GM10266 (cell line): ENCODE measurements at regions not wholly inside any gene's neighbourhood (a gene's known extent, or its start where the extent isn't known, plus 50 kb on each side); places are given as distances from the start of the nearest gene placed in this dataset.
"Not testable (repeated sequence)": the region's sequence is repeated elsewhere in the genome, so short reads cannot be mapped to it uniquely, and the experiment has no call there.

ENCODE experiments used
- DNase-seq: peaks from one replicate; pipeline ENCODE4 v3.0.0; 2012; ENCODE audit errors: extremely low spot score
- TF ChIP-seq, protein P1 (sequence below): IDR thresholded peaks from 2 replicates; pipeline ENCODE4 v1.5.1; 2012; ENCODE audit warnings: mild to moderate bottlenecking, low read depth; ENCODE audit not compliant: control insufficient read depth, insufficient read depth; ENCODE audit errors: missing control alignments

DNA sequence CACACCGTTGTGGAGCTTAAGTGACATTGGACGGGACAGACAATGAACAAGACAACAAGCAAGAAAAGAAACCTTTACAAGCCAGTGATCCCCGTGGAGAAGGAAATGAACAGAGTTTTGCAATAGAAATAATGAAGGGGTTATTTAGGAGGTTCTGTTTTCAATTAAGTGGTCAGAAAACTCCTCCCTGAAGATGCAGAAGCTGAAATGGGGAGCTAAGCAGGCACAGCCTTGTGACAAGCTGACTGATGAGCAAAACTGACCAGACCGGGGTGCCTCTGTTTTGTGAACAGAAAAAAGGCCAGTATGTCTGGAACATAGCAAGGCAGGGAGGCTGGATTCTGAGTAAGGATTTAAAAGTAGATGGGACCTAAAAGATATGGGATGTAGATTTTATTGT, 299.8 kb upstream of the POM121L12 start:
- no peak for DNase-seq
- TF ChIP-seq, protein P1, sequence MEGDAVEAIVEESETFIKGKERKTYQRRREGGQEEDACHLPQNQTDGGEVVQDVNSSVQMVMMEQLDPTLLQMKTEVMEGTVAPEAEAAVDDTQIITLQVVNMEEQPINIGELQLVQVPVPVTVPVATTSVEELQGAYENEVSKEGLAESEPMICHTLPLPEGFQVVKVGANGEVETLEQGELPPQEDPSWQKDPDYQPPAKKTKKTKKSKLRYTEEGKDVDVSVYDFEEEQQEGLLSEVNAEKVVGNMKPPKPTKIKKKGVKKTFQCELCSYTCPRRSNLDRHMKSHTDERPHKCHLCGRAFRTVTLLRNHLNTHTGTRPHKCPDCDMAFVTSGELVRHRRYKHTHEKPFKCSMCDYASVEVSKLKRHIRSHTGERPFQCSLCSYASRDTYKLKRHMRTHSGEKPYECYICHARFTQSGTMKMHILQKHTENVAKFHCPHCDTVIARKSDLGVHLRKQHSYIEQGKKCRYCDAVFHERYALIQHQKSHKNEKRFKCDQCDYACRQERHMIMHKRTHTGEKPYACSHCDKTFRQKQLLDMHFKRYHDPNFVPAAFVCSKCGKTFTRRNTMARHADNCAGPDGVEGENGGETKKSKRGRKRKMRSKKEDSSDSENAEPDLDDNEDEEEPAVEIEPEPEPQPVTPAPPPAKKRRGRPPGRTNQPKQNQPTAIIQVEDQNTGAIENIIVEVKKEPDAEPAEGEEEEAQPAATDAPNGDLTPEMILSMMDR, result no peak

DNA sequence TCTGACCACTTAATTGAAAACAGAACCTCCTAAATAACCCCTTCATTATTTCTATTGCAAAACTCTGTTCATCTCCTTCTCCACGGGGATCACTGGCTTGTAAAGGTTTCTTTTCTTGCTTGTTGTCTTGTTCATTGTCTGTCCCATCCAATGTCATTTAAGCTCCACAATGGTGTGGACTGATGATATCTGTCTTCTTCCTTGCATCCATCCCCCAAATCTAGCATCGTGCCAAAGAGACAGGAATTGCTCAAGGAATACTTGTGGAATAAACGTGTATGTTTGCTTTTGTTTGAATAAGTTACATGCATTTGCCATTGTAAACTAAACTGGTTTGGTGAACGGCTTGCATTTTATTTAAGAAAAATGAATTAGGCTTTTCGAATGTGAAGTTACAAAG, 306.8 kb upstream of the POM121L12 start:
- DNase-seq, result not testable (repeated sequence)

DNA sequence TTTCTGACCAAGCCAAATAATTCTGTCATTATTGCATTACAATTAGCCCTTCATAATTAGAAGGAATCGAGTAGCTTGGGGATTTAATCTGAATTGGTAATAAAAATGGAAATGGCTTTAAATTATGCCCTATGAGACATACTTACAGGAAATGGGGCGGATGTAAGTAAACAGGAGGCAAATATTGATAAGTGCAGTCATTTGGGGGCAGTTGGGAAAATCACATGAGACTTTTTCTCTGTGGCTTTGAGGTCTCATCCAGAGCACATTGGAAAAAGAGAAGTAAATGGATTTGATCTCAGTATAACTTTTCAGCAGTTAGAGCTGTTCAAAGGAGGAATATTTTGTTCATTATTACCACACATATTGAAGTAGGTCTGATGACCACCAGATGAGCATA, 307.8 kb upstream of the POM121L12 start:
- DNase-seq, result no peak
- TF ChIP-seq, protein P1, result no peak

DNA sequence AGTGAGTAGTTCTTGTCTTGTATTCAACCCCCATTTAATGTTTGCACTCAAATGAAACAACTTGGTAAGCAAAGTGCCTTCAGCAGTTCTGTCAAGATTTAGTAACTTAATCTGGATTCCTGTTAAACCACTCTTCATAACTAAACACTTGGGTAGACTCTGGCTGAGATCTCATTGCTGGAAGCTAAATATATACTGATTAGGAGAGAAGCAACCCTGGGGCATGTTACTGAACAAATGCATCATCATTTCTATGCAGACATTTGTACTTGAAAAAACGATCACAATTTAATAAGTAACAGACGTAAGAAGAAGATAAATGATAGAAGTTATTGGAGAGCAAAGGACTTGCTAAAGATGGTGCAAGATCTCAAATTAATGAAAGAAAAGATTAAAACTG, 308.4 kb upstream of the POM121L12 start:
- no peak for DNase-seq

DNA sequence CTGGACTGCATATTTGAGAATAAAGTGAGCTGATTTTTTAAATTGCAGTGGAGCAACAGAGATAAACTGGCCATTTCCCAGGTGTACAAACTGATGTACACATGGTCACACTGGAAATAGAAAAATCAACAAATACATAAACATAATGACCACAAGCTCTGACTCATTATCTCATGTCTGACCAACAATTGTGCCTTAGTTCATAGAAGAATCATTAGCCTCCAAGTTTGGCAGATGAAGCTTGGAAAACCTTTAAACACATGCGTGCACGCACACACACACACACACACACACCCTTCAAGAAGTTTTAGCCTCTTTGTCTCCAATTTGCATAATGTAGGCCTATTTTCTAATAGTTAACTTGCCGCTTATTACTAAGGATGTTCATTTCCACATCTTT, 308.9 kb upstream of the POM121L12 start:
- TF ChIP-seq, protein P1, result no peak
- no peak for DNase-seq

More for the DNA sequence above, 308.4 kb upstream of the POM121L12 start:
- TF ChIP-seq, protein P1, result no peak

DNA sequence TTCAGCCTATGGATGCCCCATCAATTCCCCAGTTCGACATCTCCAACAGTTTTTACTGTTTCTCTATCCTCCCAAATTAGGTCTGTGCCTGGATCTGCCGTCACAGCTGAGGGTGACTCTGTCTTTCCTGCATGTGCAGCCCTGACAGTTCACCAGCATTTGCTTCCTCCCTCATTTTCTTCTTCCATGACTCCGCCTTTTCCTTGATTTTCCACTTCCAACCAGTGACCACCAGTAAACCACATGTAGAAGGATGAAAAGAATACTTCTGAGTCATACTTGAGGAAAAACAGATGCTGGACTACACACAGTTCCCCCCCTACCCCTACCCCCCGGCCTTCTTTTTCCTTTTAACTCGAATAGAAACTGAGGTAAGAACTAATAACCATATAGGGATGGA, 311.8 kb upstream of the POM121L12 start:
- TF ChIP-seq, protein P1, result no peak
- no peak for DNase-seq

DNA sequence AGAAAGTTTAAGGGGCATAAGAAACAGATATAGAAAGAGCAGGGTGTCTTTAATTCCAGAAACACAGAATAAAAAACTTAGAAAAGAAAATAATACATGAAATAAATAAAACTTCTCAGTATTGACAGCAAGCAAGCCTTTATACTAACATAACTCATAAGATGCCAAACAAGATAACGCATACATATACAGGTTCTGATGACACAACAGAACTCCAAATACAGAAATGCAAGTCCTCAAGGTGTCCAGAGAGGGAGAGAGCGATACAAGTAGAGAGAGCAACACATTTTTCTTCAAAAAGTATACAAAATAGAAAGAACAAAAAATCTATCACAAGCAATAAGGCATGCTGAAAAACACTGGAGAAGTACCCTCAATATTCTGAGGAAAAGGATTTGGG, 314.6 kb upstream of the POM121L12 start:
- DNase-seq, result no peak
- TF ChIP-seq, protein P1, result no peak

DNA sequence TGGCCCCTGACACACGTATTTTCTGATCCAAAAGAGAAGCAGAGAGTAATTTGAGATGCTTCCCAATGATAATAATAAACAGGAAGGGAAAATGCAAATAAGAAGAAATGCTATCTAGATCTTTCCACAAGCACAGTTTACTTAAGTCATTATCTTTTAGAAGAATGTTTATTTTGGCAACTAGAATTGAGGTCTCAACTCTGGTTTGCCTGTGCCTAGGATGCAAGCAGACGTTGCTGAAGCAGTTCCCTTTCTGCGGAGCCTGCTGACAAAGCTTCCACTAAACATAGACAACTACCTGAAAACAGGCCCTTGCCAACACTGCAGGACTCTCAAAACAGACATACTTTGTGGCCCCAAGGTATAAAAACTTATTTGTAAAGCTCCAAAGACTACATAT, 315.8 kb upstream of the POM121L12 start:
- DNase-seq, result no peak
- TF ChIP-seq, protein P1, result no peak
